K562 (cell line): ENCODE measurements at regions not wholly inside any gene's neighbourhood (a gene's known extent, or its start where the extent isn't known, plus 50 kb on each side); places are given as distances from the start of the nearest gene placed in this dataset.

Experiments
- BACH1 ChIP-seq: fragments of 200-800 bp; sonication (Bioruptor generic); IDR thresholded peaks from 2 replicates; pipeline ENCODE4 v1.6.1; 2016; ENCODE audit warnings: missing genetic modification characterization, missing compliant biosample characterization
- ELF4 ChIP-seq: fragments of 450-650 bp; formaldehyde crosslinking; IDR thresholded peaks from 2 replicates; pipeline ENCODE4 v1.4.0; 2022; ENCODE audit warnings: missing genetic modification characterization
- FOXK2 ChIP-seq, 2 experiments: fragments of 450-650 bp; IDR thresholded peaks in 1 of 2; conservative IDR thresholded peaks in 1 of 2; 2 replicates each; pipeline ENCODE4 v1.6.1; 2016; ENCODE audit warnings: low read depth in 2 of 2, mild to moderate bottlenecking in 1 of 2
- JUND ChIP-seq, 2 experiments: IDR thresholded peaks; 2 replicates in 1 of 2; 3 replicates in 1 of 2; pipeline ENCODE4 v1.6.1; 2011; ENCODE audit warnings: borderline replicate concordance in 2 of 2, low read depth in 2 of 2, low read length in 2 of 2, improper control_type of control experiment in 1 of 2, missing biosample characterization in 1 of 2, missing genetic modification characterization in 1 of 2, missing genetic modification reagents in 1 of 2
- KLF13 ChIP-seq: fragments of 450-650 bp; IDR thresholded peaks from 2 replicates; pipeline ENCODE4 v1.6.1; 2016; ENCODE audit warnings: missing genetic modification characterization, low read depth, mild to moderate bottlenecking, missing compliant biosample characterization, moderate library complexity, borderline replicate concordance
- MYBL2 ChIP-seq, 2 experiments: fragments of 450-650 bp in 1 of 2; sonication (generic) in 1 of 2; formaldehyde crosslinking in 1 of 2; IDR thresholded peaks; 2 replicates each; pipeline versions ENCODE4 v1.6.1 to v1.8.1; 2017 to 2022; ENCODE audit warnings: borderline replicate concordance in 1 of 2, inconsistent platforms in 1 of 2, low read depth in 1 of 2, mild to moderate bottlenecking in 1 of 2, missing genetic modification reagents in 1 of 2, moderate library complexity in 1 of 2
- NFIX ChIP-seq: fragments of 250-450 bp; sonication (Bioruptor Pico); IDR thresholded peaks from 2 replicates; pipeline ENCODE4 v1.4.0; 2020; ENCODE audit warnings: low read depth, mild to moderate bottlenecking, moderate library complexity
- NR0B1 ChIP-seq: fragments of 450-650 bp; IDR thresholded peaks from one replicate; pipeline ENCODE4 v1.6.1; 2018; ENCODE audit warnings: mild to moderate bottlenecking, moderate library complexity; ENCODE audit not compliant: partially characterized antibody
- PRMT5 ChIP-seq: sonication (generic); formaldehyde crosslinking; IDR thresholded peaks from 2 replicates; pipeline ENCODE4 v1.5.0; 2020; ENCODE audit warnings: missing genetic modification reagents
- PYGO2 ChIP-seq: fragments of 450-650 bp; IDR thresholded peaks from 2 replicates; pipeline ENCODE4 v1.6.1; 2016; ENCODE audit warnings: mild to moderate bottlenecking, missing genetic modification characterization, moderate library complexity, missing compliant biosample characterization
- TAF15 ChIP-seq: fragments of 200-400 bp; formaldehyde crosslinking; IDR thresholded peaks from 2 replicates; pipeline ENCODE4 v1.6.1; 2017; ENCODE audit warnings: mild to moderate bottlenecking, low read depth, low read length, moderate library complexity
- ZKSCAN3 ChIP-seq: fragments of 250-450 bp; sonication (Bioruptor Pico); IDR thresholded peaks from 2 replicates; pipeline ENCODE4 v1.4.0; 2020
- ZNF143 ChIP-seq: sonication (generic); formaldehyde crosslinking; IDR thresholded peaks from 2 replicates; pipeline ENCODE4 v1.9.0; 2022; ENCODE audit warnings: mild to moderate bottlenecking, missing genetic modification reagents
- ZNF57 ChIP-seq: fragments of 450-650 bp; formaldehyde crosslinking; IDR thresholded peaks from 2 replicates; pipeline ENCODE4 v1.4.0; 2020; ENCODE audit warnings: mild to moderate bottlenecking, moderate library complexity
- ZNF76 ChIP-seq: fragments of 250-450 bp; sonication (Bioruptor Pico); IDR thresholded peaks from 2 replicates; pipeline ENCODE4 v1.4.0; 2020; ENCODE audit warnings: mild to moderate bottlenecking, moderate library complexity, borderline replicate concordance
- TF ChIP-seq, protein P1 (sequence below): fragments of 450-650 bp; IDR thresholded peaks from 2 replicates; pipeline ENCODE4 v1.6.1; 2017; ENCODE audit warnings: antibody characterized with exemption, mild to moderate bottlenecking
- TF ChIP-seq, protein P2 (sequence below): sonication (generic); formaldehyde crosslinking; IDR thresholded peaks from 2 replicates; pipeline ENCODE4 v1.8.0; 2022; ENCODE audit warnings: missing genetic modification reagents, mild to moderate bottlenecking, moderate library complexity, borderline replicate concordance
- TF ChIP-seq, protein P3 (sequence below): fragments of 450-650 bp; formaldehyde crosslinking; IDR thresholded peaks from 2 replicates; pipeline ENCODE4 v1.4.0; 2020; ENCODE audit warnings: mild to moderate bottlenecking, mixed read lengths
- TF ChIP-seq, protein P4 (sequence below): fragments of 450-650 bp; IDR thresholded peaks from 2 replicates; pipeline ENCODE4 v1.6.1; 2016; ENCODE audit warnings: missing biosample characterization, missing genetic modification characterization

GRCh38 chr7:12805518-12805928 is 118.1 kb downstream of the ARL4A start (continued):
- TF ChIP-seq, protein P1, sequence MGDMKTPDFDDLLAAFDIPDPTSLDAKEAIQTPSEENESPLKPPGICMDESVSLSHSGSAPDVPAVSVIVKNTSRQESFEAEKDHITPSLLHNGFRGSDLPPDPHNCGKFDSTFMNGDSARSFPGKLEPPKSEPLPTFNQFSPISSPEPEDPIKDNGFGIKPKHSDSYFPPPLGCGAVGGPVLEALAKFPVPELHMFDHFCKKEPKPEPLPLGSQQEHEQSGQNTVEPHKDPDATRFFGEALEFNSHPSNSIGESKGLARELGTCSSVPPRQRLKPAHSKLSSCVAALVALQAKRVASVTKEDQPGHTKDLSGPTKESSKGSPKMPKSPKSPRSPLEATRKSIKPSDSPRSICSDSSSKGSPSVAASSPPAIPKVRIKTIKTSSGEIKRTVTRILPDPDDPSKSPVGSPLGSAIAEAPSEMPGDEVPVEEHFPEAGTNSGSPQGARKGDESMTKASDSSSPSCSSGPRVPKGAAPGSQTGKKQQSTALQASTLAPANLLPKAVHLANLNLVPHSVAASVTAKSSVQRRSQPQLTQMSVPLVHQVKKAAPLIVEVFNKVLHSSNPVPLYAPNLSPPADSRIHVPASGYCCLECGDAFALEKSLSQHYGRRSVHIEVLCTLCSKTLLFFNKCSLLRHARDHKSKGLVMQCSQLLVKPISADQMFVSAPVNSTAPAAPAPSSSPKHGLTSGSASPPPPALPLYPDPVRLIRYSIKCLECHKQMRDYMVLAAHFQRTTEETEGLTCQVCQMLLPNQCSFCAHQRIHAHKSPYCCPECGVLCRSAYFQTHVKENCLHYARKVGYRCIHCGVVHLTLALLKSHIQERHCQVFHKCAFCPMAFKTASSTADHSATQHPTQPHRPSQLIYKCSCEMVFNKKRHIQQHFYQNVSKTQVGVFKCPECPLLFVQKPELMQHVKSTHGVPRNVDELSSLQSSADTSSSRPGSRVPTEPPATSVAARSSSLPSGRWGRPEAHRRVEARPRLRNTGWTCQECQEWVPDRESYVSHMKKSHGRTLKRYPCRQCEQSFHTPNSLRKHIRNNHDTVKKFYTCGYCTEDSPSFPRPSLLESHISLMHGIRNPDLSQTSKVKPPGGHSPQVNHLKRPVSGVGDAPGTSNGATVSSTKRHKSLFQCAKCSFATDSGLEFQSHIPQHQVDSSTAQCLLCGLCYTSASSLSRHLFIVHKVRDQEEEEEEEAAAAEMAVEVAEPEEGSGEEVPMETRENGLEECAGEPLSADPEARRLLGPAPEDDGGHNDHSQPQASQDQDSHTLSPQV = peak; percentile 89
- TF ChIP-seq, protein P2, sequence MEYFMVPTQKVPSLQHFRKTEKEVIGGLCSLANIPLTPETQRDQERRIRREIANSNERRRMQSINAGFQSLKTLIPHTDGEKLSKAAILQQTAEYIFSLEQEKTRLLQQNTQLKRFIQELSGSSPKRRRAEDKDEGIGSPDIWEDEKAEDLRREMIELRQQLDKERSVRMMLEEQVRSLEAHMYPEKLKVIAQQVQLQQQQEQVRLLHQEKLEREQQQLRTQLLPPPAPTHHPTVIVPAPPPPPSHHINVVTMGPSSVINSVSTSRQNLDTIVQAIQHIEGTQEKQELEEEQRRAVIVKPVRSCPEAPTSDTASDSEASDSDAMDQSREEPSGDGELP (CRISPR knock-in tag) = no peak
- TF ChIP-seq ZNF57 (no peak), ZNF143 (CRISPR knock-in tag) (no peak), ZKSCAN3 (CRISPR knock-in tag) (no peak), NFIX (CRISPR knock-in tag) (no peak), BACH1 (tag) (0 out of 2 replicates have a peak, but pooled peaks have one; percentile 19), JUND (IDR thresholded peaks at IDR 0.05; ENCODE audit: borderline replicate concordance, low read depth, low read length) (peak; percentile 16; the same call in 1 of the 2 replicates), JUND (tag; IDR thresholded peaks at IDR 0.05; ENCODE audit: borderline replicate concordance, low read depth, low read length) (no peak), MYBL2 (IDR thresholded peaks at IDR 0.05; ENCODE audit: low read depth) (0 out of 2 replicates have a peak, but pooled peaks have one; percentile 2), MYBL2 (CRISPR knock-in tag; IDR thresholded peaks at IDR 0.05; ENCODE audit: borderline replicate concordance) (no peak), NR0B1 (no peak), KLF13 (tag) (no peak), PYGO2 (tag) (no peak), ELF4 (no peak), ZNF76 (CRISPR knock-in tag) (no peak), PRMT5 (CRISPR knock-in tag) (no peak), FOXK2 (conservative IDR thresholded peaks at IDR 0.05 in 1 of 2, IDR thresholded peaks at IDR 0.05 in 1 of 2; ENCODE audit: low read depth in 2 of 2) (no peak), TAF15 (no peak)
- TF ChIP-seq, protein P3, sequence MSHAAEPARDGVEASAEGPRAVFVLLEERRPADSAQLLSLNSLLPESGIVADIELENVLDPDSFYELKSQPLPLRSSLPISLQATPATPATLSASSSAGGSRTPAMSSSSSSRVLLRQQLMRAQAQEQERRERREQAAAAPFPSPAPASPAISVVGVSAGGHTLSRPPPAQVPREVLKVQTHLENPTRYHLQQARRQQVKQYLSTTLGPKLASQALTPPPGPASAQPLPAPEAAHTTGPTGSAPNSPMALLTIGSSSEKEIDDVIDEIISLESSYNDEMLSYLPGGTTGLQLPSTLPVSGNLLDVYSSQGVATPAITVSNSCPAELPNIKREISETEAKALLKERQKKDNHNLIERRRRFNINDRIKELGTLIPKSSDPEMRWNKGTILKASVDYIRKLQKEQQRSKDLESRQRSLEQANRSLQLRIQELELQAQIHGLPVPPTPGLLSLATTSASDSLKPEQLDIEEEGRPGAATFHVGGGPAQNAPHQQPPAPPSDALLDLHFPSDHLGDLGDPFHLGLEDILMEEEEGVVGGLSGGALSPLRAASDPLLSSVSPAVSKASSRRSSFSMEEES = no peak
- TF ChIP-seq, protein P4, sequence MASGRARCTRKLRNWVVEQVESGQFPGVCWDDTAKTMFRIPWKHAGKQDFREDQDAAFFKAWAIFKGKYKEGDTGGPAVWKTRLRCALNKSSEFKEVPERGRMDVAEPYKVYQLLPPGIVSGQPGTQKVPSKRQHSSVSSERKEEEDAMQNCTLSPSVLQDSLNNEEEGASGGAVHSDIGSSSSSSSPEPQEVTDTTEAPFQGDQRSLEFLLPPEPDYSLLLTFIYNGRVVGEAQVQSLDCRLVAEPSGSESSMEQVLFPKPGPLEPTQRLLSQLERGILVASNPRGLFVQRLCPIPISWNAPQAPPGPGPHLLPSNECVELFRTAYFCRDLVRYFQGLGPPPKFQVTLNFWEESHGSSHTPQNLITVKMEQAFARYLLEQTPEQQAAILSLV = no peak
